IMR-90 (cell line): ENCODE measurements at regions not wholly inside any gene's neighbourhood (a gene's known extent, or its start where the extent isn't known, plus 50 kb on each side); places are given as distances from the start of the nearest gene placed in this dataset.

Source experiments
- ATAC-seq: fragments of 200-7000 bp; cut with Tn5 transposase; 2 replicates; pipeline ENCODE4 v1.9.1; 2020; ENCODE audit warnings: low read depth, mild to moderate bottlenecking, moderate library complexity
- BruUV-seq: library from RNA; stranded (reverse); fragments of 400-500 nt; replicated peaks from 2 replicates; lab custom pipeline; 2021; lab: Mats Ljungman, UMichigan
- CTCF ChIA-PET: fragments of 300-600 bp; formaldehyde crosslinking; extraction: SDS; loops from one replicate; lab custom pipeline; 2021; ENCODE audit warnings: antibody characterized with exemption; lab: Yijun Ruan, JAX
- POLR2A ChIA-PET: fragments of 300-600 bp; sonication (Branson Sonifier 250); formaldehyde crosslinking; loops from one replicate; lab custom pipeline; 2022; ENCODE audit warnings: antibody characterized with exemption; ENCODE audit not compliant: unreplicated experiment; lab: Charles Lee
- DNase-seq: peaks from one replicate; pipeline ENCODE4 v3.0.0; 2013
- H2AFZ ChIP-seq: replicated peaks from 2 replicates; pipeline ENCODE3; 2013; ENCODE audit warnings: low read length, mild to moderate bottlenecking; ENCODE audit not compliant: poor library complexity
- H2AK5ac ChIP-seq: 2 replicates; pipeline ENCODE4 v1.6.1; 2013; ENCODE audit warnings: low read depth, low read length, inconsistent platforms
- H2AK9ac ChIP-seq: replicated peaks from 2 replicates; pipeline ENCODE3; 2013; ENCODE audit warnings: mild to moderate bottlenecking, low read depth, low read length, moderate library complexity; ENCODE audit not compliant: poor library complexity
- H2BK120ac ChIP-seq: 2 replicates; pipeline ENCODE4 v1.6.1; 2013; ENCODE audit warnings: low read depth, low read length, inconsistent platforms
- H2BK15ac ChIP-seq: 3 replicates; pipeline ENCODE4 v1.6.1; 2013; ENCODE audit warnings: low read depth, low read length, inconsistent platforms
- H2BK20ac ChIP-seq: 2 replicates; pipeline ENCODE4 v1.6.1; 2013; ENCODE audit warnings: low read depth, mild to moderate bottlenecking, inconsistent platforms, low read length, moderate library complexity
- H2BK5ac ChIP-seq: 2 replicates; pipeline ENCODE4 v1.6.1; 2013; ENCODE audit warnings: mild to moderate bottlenecking, low read depth, low read length, inconsistent platforms; ENCODE audit not compliant: poor library complexity, severe bottlenecking
- H3K14ac ChIP-seq: replicated peaks from 2 replicates; pipeline ENCODE4 v1.6.1; 2013; ENCODE audit warnings: low read depth, low read length, inconsistent platforms
- H3K18ac ChIP-seq: 2 replicates; pipeline ENCODE4 v1.6.1; 2013; ENCODE audit warnings: low read depth, low read length, control low read depth
- H3K23ac ChIP-seq: 2 replicates; pipeline ENCODE4 v1.6.1; 2013; ENCODE audit warnings: low read depth, low read length, inconsistent platforms
- H3K27ac ChIP-seq: 2 replicates; pipeline ENCODE4 v1.5.1; 2013; ENCODE audit warnings: mild to moderate bottlenecking, control low read depth, low read length; ENCODE audit not compliant: insufficient read depth
- H3K27me3 ChIP-seq: 2 replicates; pipeline ENCODE4 v1.6.1; 2013; ENCODE audit warnings: low read length; ENCODE audit not compliant: control insufficient read depth, insufficient read depth
- H3K36me3 ChIP-seq: 2 replicates; pipeline ENCODE4 v1.6.1; 2013; ENCODE audit warnings: low read length, mixed read lengths; ENCODE audit not compliant: control insufficient read depth, insufficient read depth
- H3K4ac ChIP-seq: 2 replicates; pipeline ENCODE4 v1.6.1; 2013; ENCODE audit warnings: low read depth, low read length, inconsistent platforms
- H3K4me1 ChIP-seq: 2 replicates; pipeline ENCODE4 v1.6.1; 2013; ENCODE audit warnings: low read length, mixed read lengths; ENCODE audit not compliant: control insufficient read depth, insufficient read depth
- H3K4me2 ChIP-seq: 2 replicates; pipeline ENCODE4 v1.6.1; 2013; ENCODE audit warnings: low read depth, mild to moderate bottlenecking, control low read depth, low read length, moderate library complexity
- H3K4me3 ChIP-seq: 2 replicates; pipeline ENCODE4 v1.5.1; 2013; ENCODE audit warnings: low read depth, mild to moderate bottlenecking, control low read depth, low read length, moderate library complexity; ENCODE audit not compliant: insufficient read depth
- H3K56ac ChIP-seq: 2 replicates; pipeline ENCODE4 v1.6.1; 2013; ENCODE audit warnings: low read length, inconsistent platforms; ENCODE audit not compliant: insufficient read depth; ENCODE audit errors: extremely low read depth
- H3K79me1 ChIP-seq, 2 experiments: 2 replicates each; pipeline ENCODE4 v1.6.1; 2013; ENCODE audit warnings: low read length in 2 of 2, inconsistent platforms in 1 of 2, low read depth in 1 of 2
- H3K9ac ChIP-seq: 2 replicates; pipeline ENCODE4 v1.6.1; 2013; ENCODE audit warnings: low read depth, low read length, control low read depth
- H3K9me1 ChIP-seq: 2 replicates; pipeline ENCODE4 v1.6.1; 2013; ENCODE audit warnings: low read length, inconsistent platforms; ENCODE audit not compliant: insufficient read depth
- H3K9me3 ChIP-seq: 2 replicates; pipeline ENCODE4 v1.6.1; 2013; ENCODE audit warnings: low read length; ENCODE audit not compliant: control insufficient read depth, insufficient read depth
- H4K20me1 ChIP-seq: 2 replicates; pipeline ENCODE4 v1.6.1; 2013; ENCODE audit warnings: low read length, inconsistent platforms; ENCODE audit not compliant: insufficient read depth
- H4K5ac ChIP-seq: 2 replicates; pipeline ENCODE4 v1.6.1; 2013; ENCODE audit warnings: mild to moderate bottlenecking, low read depth, low read length, control low read depth
- H4K8ac ChIP-seq, 2 experiments: 2 replicates each; pipeline ENCODE4 v1.6.1; 2013; ENCODE audit warnings: low read depth in 2 of 2, low read length in 2 of 2, control low read depth in 1 of 2, inconsistent platforms in 1 of 2
- H4K91ac ChIP-seq: 2 replicates; pipeline ENCODE4 v1.6.1; 2013; ENCODE audit warnings: low read depth, low read length, inconsistent platforms; ENCODE audit not compliant: insufficient read depth
- BHLHE40 ChIP-seq: fragments of 150-350 bp; IDR thresholded peaks from 2 replicates; pipeline ENCODE4 v1.6.1; 2016; ENCODE audit warnings: mild to moderate bottlenecking, low read depth, low read length
- FOS ChIP-seq: fragments of 150-350 bp; IDR thresholded peaks from 2 replicates; pipeline ENCODE4 v1.6.1; 2016; ENCODE audit warnings: low read depth, low read length
- MAFK ChIP-seq: IDR thresholded peaks from 2 replicates; pipeline ENCODE4 v1.6.1; 2012; ENCODE audit warnings: low read depth, low read length, improper control_type of control experiment
- MXI1 ChIP-seq: IDR thresholded peaks from 2 replicates; pipeline ENCODE4 v1.6.1; 2012; ENCODE audit warnings: low read depth, mild to moderate bottlenecking, low read length, moderate library complexity, borderline replicate concordance
- NFE2L2 ChIP-seq: fragments of 150-350 bp; IDR thresholded peaks from 2 replicates; pipeline ENCODE4 v1.6.1; 2016; ENCODE audit warnings: low read depth, mild to moderate bottlenecking, low read length
- POLR2A ChIP-seq: IDR thresholded peaks from 2 replicates; pipeline ENCODE4 v1.6.1; 2012; ENCODE audit warnings: mild to moderate bottlenecking, low read depth, low read length
- RAD21 ChIP-seq: IDR thresholded peaks from 2 replicates; pipeline ENCODE4 v1.6.1; 2012; ENCODE audit warnings: low read length, improper control_type of control experiment
- USF2 ChIP-seq: fragments of 150-350 bp; IDR thresholded peaks from 2 replicates; pipeline ENCODE4 v1.6.1; 2017; ENCODE audit warnings: mild to moderate bottlenecking, antibody characterized with exemption, low read length, low read depth
- WGBS, 2 experiments: methylation state at CpG; one replicate each; pipeline versions ENCODE4 v1.1.5 to v1.1.7; 2013; ENCODE audit warnings: missing lambda C conversion rate in 2 of 2; ENCODE audit not compliant: insufficient read length in 1 of 2; ENCODE audit errors: extremely low coverage in 2 of 2; 5-methylcytosine and 5-hydroxymethylcytosine counted together
- dilution Hi-C: fragments of 300-500 bp; cut with HindIII; formaldehyde crosslinking; loops from one replicate; pipeline ENCODE4 v1.14.3; 2018; ENCODE audit warnings: low sequenced_read_pairs; ENCODE audit not compliant: unreplicated experiment
- in situ Hi-C: fragments of 300-500 bp; cut with MboI; formaldehyde crosslinking; loops from 3 replicates; pipeline ENCODE4 v1.14.3; 2019; ENCODE audit warnings: low sequenced_read_pairs, inconsistent platforms, mixed read lengths
- intact Hi-C: fragments of 100-400 bp; cut with micrococcal nuclease; formaldehyde crosslinking; loops from 2 replicates; pipeline ENCODE4 v1.10.0; 2022

GRCh38 chr13:111031531-111031961 lies 83.6 kb upstream of the ARHGEF7 start:
- ATAC-seq (peak; percentile 46), DNase-seq (peak; percentile 58)
- no peak overlapping the region for H3K4me3 ChIP-seq
- dilution Hi-C loops (no loop called here), intact Hi-C loops (no loop called here), in situ Hi-C loops (no loop called here)
- H3K18ac ChIP-seq = no peak overlapping the region; the same call in 1 of the 2 replicates
- peaks cover 6% of the 10 kb centered on the region for H3K4me1 ChIP-seq
- no peak overlapping the region for H2BK5ac ChIP-seq
- peak overlapping the region; percentile 53; the same call in 1 of the 2 replicates for H3K4ac ChIP-seq
- H4K20me1 ChIP-seq = no peaks in the 10 kb centered on the region
- H2BK20ac ChIP-seq = peak overlapping the region; percentile 43; the same call in 1 of the 2 replicates
- no peak overlapping the region for H4K91ac ChIP-seq
- POLR2A ChIA-PET = no interaction called here
- peak overlapping the region; percentile 56; the same call in 1 of the 3 replicates for H2BK15ac ChIP-seq
- H3K23ac ChIP-seq = 0 out of 2 replicates have a peak overlapping the region, but pooled peaks have one; percentile 12
- BruUV-seq = no TSS peak
- 75% methylated on average over 6 of the region's 8 CpGs; no CpG with 5 or more reads in 1 of the 2 experiments for WGBS, 2 experiments
- no peaks in the 10 kb centered on the region for H3K27me3 ChIP-seq
- peaks cover 12% of the 10 kb centered on the region; the same call in 1 of the 2 replicates for H3K9me1 ChIP-seq
- H2BK120ac ChIP-seq = peak overlapping the region; percentile 57; the same call in 1 of the 2 replicates
- H2AFZ ChIP-seq = peak overlapping the region; percentile 74
- TF ChIP-seq NFE2L2 (no peak), MXI1 (no peak), USF2 (peak; percentile 6; the same call in 1 of the 2 replicates), MAFK (no peak), BHLHE40 (no peak), RAD21 (no peak), FOS (no peak), POLR2A (no peak)
- CTCF ChIA-PET = interaction anchor here (0.9 kb wide), 1 partner anchor 18 kb away, joined by 3 read pairs; no protein-coding TSS in a partner anchor
- peak overlapping the region in 1 of 2 experiments; percentile 32; a peak in 1 of 4 replicates for H4K8ac ChIP-seq
- peak overlapping the region; percentile 58 for H2AK9ac ChIP-seq
- no peaks in the 10 kb centered on the region for H3K79me1 ChIP-seq
- no peak overlapping the region for H3K4me2 ChIP-seq
- no peaks in the 10 kb centered on the region for H3K9me3 ChIP-seq
- no peak overlapping the region for H3K56ac ChIP-seq
- no peak overlapping the region for H3K27ac ChIP-seq
- no peaks in the 10 kb centered on the region for H3K36me3 ChIP-seq
- H4K5ac ChIP-seq = no peak overlapping the region; the same call in 1 of the 2 replicates
- peak overlapping the region; percentile 45; the same call in 1 of the 2 replicates for H3K14ac ChIP-seq
- peak overlapping the region; percentile 43; the same call in 1 of the 2 replicates for H2AK5ac ChIP-seq
- H3K9ac ChIP-seq = no peak overlapping the region
